ENCODE measurements at regions not wholly inside any gene's neighbourhood (a gene's known extent, or its start where the extent isn't known, plus 50 kb on each side); places are given as distances from the start of the nearest gene placed in this dataset.

DNA sequence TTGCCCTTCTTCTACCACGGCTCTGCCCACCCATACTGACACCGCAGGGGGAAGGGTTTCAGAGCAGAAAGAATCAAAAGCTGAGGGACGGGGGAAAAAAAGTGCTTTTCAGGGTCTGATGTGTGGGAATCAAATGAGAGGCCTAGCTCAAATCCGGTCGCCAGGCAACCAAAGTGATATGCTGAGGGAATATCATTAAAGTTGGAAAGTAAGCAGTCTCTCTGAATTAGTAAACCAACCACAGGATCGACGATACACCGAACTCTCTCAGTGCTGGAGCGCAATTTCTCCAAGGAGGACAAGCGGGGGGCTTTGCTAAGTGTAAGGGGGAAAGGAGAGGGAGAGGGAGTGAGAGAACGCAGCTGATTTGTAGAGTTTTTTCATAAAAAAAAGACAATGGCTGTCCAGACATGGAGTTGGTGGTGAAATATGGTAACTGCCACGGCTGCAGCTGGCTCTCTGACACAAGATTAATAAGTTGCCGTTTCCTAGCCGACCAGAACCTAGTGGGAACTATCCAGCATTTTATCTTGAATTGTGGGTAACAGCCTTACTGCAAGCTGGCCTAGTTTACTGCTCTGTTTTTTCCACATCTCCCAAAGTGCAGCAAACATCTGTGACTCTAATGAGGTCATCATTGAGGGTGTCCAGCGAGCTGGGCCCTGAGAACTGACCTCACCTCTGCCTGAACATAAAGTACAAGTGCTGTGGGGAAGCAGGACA lies 530.2 kb downstream of the SOX2 start:
- ATAC-seq (ENCODE audit: low read depth) (no peak), DNase-seq (no peak)
- H3K4ac ChIP-seq (ENCODE audit: low read depth, low read length): no peak overlapping the region
- no peak overlapping the region for H2BK15ac ChIP-seq (ENCODE audit: low read depth, low read length)
- no peak overlapping the region for H3K56ac ChIP-seq (ENCODE audit: extremely low read depth, insufficient read depth, low read length)
- H4K91ac ChIP-seq (ENCODE audit: insufficient read depth, low read depth, low read length): no peak overlapping the region
- H3K27me3 ChIP-seq (ENCODE audit: control insufficient read depth, insufficient read depth, low read length): no peaks in the 10 kb centered on the region
- intact Hi-C loops (cut with micrococcal nuclease) (no loop called here), dilution Hi-C loops (cut with HindIII; ENCODE audit: low sequenced_read_pairs, unreplicated experiment) (no loop called here), in situ Hi-C loops (cut with MboI; ENCODE audit: low sequenced_read_pairs) (no loop called here)
- no peaks in the 10 kb centered on the region for H3K4me1 ChIP-seq (ENCODE audit: control insufficient read depth, insufficient read depth, low read length)
- H3K36me3 ChIP-seq (ENCODE audit: control insufficient read depth, insufficient read depth, low read length): no peaks in the 10 kb centered on the region
- H4K8ac ChIP-seq (ENCODE audit: low read depth in 2 of 2, low read length in 2 of 2): no peak overlapping the region
- H3K14ac ChIP-seq (replicated peaks; ENCODE audit: low read depth, low read length): no peak overlapping the region
- TF ChIP-seq FOS (IDR thresholded peaks at IDR 0.05; ENCODE audit: low read depth, low read length) (no peak), CEBPB (IDR thresholded peaks at IDR 0.05; ENCODE audit: low read depth, low read length) (no peak), MAFK (IDR thresholded peaks at IDR 0.05; ENCODE audit: low read depth, low read length) (no peak), CHD1 (IDR thresholded peaks at IDR 0.05; ENCODE audit: low read depth, low read length) (no peak), NFE2L2 (IDR thresholded peaks at IDR 0.05; ENCODE audit: low read depth, low read length) (no peak), RCOR1 (IDR thresholded peaks at IDR 0.05; ENCODE audit: insufficient replicate concordance, low read length) (no peak), SMC3 (IDR thresholded peaks at IDR 0.05; ENCODE audit: low read depth, low read length) (no peak), BHLHE40 (IDR thresholded peaks at IDR 0.05; ENCODE audit: low read depth, low read length) (no peak), MXI1 (IDR thresholded peaks at IDR 0.05; ENCODE audit: borderline replicate concordance, low read depth, low read length) (no peak), MAZ (IDR thresholded peaks at IDR 0.05; ENCODE audit: borderline replicate concordance, low read depth, low read length) (no peak), USF2 (IDR thresholded peaks at IDR 0.05; ENCODE audit: low read depth, low read length) (no peak), POLR2A (IDR thresholded peaks at IDR 0.05; ENCODE audit: low read depth, low read length) (no peak), RFX5 (IDR thresholded peaks at IDR 0.05; ENCODE audit: low read depth, low read length) (no peak), RAD21 (IDR thresholded peaks at IDR 0.05; ENCODE audit: low read length) (no peak), ELK1 (IDR thresholded peaks at IDR 0.05; ENCODE audit: borderline replicate concordance, low read depth, low read length) (no peak)
- TF ChIP-seq, protein P1, sequence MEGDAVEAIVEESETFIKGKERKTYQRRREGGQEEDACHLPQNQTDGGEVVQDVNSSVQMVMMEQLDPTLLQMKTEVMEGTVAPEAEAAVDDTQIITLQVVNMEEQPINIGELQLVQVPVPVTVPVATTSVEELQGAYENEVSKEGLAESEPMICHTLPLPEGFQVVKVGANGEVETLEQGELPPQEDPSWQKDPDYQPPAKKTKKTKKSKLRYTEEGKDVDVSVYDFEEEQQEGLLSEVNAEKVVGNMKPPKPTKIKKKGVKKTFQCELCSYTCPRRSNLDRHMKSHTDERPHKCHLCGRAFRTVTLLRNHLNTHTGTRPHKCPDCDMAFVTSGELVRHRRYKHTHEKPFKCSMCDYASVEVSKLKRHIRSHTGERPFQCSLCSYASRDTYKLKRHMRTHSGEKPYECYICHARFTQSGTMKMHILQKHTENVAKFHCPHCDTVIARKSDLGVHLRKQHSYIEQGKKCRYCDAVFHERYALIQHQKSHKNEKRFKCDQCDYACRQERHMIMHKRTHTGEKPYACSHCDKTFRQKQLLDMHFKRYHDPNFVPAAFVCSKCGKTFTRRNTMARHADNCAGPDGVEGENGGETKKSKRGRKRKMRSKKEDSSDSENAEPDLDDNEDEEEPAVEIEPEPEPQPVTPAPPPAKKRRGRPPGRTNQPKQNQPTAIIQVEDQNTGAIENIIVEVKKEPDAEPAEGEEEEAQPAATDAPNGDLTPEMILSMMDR (conservative IDR thresholded peaks at IDR 0.05; ENCODE audit: low read depth, low read length): no peak
- no peak overlapping the region for H2AK5ac ChIP-seq (ENCODE audit: low read depth, low read length)
- CTCF ChIA-PET: no interaction called here
- POLR2A ChIA-PET (ENCODE audit: unreplicated experiment): interaction anchor here (0.6 kb wide), 1 partner anchor 29 kb away, joined by 3 read pairs; no protein-coding TSS in a partner anchor
- H2BK20ac ChIP-seq (ENCODE audit: low read depth, low read length): no peak overlapping the region
- BruUV-seq (replicated peaks): no TSS peak
- no peak overlapping the region for H2AFZ ChIP-seq (replicated peaks; ENCODE audit: low read length, poor library complexity)
- no peak overlapping the region for H2BK5ac ChIP-seq (ENCODE audit: low read depth, low read length, poor library complexity, severe bottlenecking)
- peaks cover 21% of the 10 kb centered on the region for H3K9me3 ChIP-seq (ENCODE audit: control insufficient read depth, insufficient read depth, low read length)
- H3K9me1 ChIP-seq (ENCODE audit: insufficient read depth, low read length): no peaks in the 10 kb centered on the region
- H3K9ac ChIP-seq (ENCODE audit: low read depth, low read length): no peak overlapping the region
- H2BK120ac ChIP-seq (ENCODE audit: low read depth, low read length): no peak overlapping the region
- H3K4me2 ChIP-seq (ENCODE audit: low read depth, low read length): no peak overlapping the region
- no peaks in the 10 kb centered on the region for H3K79me1 ChIP-seq (ENCODE audit: low read depth in 1 of 2, low read length in 2 of 2)
- H3K18ac ChIP-seq (ENCODE audit: low read depth, low read length): no peak overlapping the region
- no peaks in the 10 kb centered on the region for H4K20me1 ChIP-seq (ENCODE audit: insufficient read depth, low read length)
- no peak overlapping the region for H3K23ac ChIP-seq (ENCODE audit: low read depth, low read length)
- H2AK9ac ChIP-seq (replicated peaks; ENCODE audit: low read depth, low read length, poor library complexity): no peak overlapping the region
- no peak overlapping the region for H3K27ac ChIP-seq (ENCODE audit: insufficient read depth, low read length)
- H3K4me3 ChIP-seq (ENCODE audit: insufficient read depth, low read depth, low read length): no peak overlapping the region
- no peak overlapping the region for H4K5ac ChIP-seq (ENCODE audit: low read depth, low read length)
- WGBS, 2 experiments (ENCODE audit: extremely low coverage in 2 of 2, insufficient read length in 1 of 2): 14% methylated on average over 2 of the region's 15 CpGs; no CpG with 5 or more reads in 1 of the 2 experiments
